Right atrium auricular region (tissue), 2 donors: ENCODE measurements at regions not wholly inside any gene's neighbourhood (a gene's known extent, or its start where the extent isn't known, plus 50 kb on each side); places are given as distances from the start of the nearest gene placed in this dataset.

ENCODE experiments used
- DNase-seq: peaks from one replicate; pipeline ENCODE4 v3.0.0-alpha.2; 2019; ENCODE audit warnings: low spot score
- H3K27ac ChIP-seq, 2 donors: fragments of 200-600 bp; sonication (generic); 1 replicate in 1 of 2; 2 replicates in 1 of 2; pipeline ENCODE4 v1.5.1; 2016 to 2019
- H3K27me3 ChIP-seq, 2 donors: fragments of 200-600 bp; sonication (generic); one replicate each; pipeline versions ENCODE4 v1.5.1 to v1.6.0; 2017 to 2019
- H3K36me3 ChIP-seq: fragments of 200-600 bp; sonication (generic); one replicate; pipeline ENCODE4 v1.5.1; 2016
- H3K4me1 ChIP-seq, 2 donors: fragments of 200-600 bp; sonication (generic); one replicate each; pipeline versions ENCODE4 v1.5.1 to v1.6.0; 2017 to 2019
- H3K4me3 ChIP-seq, 2 donors: fragments of 200-600 bp; sonication (generic); 1 replicate in 1 of 2; 2 replicates in 1 of 2; pipeline ENCODE4 v1.5.1; 2017 to 2019; ENCODE audit warnings: mild to moderate bottlenecking in 1 of 2, moderate library complexity in 1 of 2
- H3K9me3 ChIP-seq, 2 donors: fragments of 200-600 bp; sonication (generic); one replicate each; pipeline ENCODE4 v1.5.1; 2019
- CTCF ChIP-seq, 2 donors: fragments of 200-600 bp; sonication (generic); IDR thresholded peaks; one replicate each; pipeline ENCODE4 v1.5.1; 2019; ENCODE audit warnings: antibody characterized with exemption in 2 of 2

- TF ChIP-seq CTCF (IDR thresholded peaks at IDR 0.05), result no peak
- Histone ChIP-seq H3K4me3 (no peak overlapping the region), H3K4me1 (no peaks in the 10 kb centered on the region), H3K27ac (no peak overlapping the region), H3K9me3 (no peaks in the 10 kb centered on the region), H3K36me3 (no peaks in the 10 kb centered on the region), H3K27me3 (no peaks in the 10 kb centered on the region)
- DNase-seq, result no peak
These were observed 261.0 kb downstream of the MFSD1 start for GRCh38 chr3:159062734-159063410.

- no peaks in the 10 kb centered on the region for H3K4me1 ChIP-seq
- H3K27me3 ChIP-seq, result no peaks in the 10 kb centered on the region
- H3K9me3 ChIP-seq, result no peaks in the 10 kb centered on the region
- no peak within 1 kb of the TSS for H3K4me3 ChIP-seq
- H3K36me3 ChIP-seq, result no peaks in the 10 kb centered on the region
- DNase-seq, result no peak
- H3K27ac ChIP-seq, result no peak within 1 kb of the TSS
- TF ChIP-seq CTCF (IDR thresholded peaks at IDR 0.05), result no peak
These were observed 267.2 kb downstream of the MFSD1 start, which contains the start of gene IQCJ for GRCh38 chr3:159069091-159069490. Gene IQCJ, plus strand, starts transcription at chr3:159069319.

DNA sequence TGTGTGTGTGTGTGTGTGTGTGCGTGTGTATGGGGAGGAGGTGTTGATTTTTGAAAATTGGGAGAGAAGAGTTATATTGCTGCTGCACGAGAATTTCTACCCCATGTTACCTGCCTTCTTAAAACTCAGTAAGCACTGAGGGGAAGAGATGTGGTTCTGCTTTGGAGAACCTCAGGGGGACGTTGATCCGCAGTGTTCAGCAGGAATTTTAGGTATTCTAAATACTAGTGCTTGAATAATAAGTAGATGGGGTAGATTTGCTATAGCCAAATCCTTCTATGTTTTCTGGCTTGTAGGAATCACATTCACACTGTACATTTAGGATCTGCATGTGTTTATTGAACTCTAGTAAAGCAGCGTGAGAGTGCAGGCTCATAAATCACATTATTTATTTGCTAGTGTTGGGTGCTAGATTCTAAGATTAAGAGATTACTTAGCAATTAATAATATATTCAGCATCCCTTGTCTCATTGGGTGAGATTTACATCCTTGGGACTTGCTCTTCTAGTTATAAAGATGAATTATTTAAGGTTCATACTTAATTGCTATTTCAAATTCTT lies 268.1 kb downstream of the MFSD1 start:
- H3K4me3 ChIP-seq, result no peak overlapping the region
- H3K27ac ChIP-seq, result no peak overlapping the region
- TF ChIP-seq CTCF (IDR thresholded peaks at IDR 0.05), result no peak
- H3K4me1 ChIP-seq, result no peaks in the 10 kb centered on the region
- H3K36me3 ChIP-seq, result no peaks in the 10 kb centered on the region
- no peaks in the 10 kb centered on the region for H3K9me3 ChIP-seq
- DNase-seq, result no peak
- no peaks in the 10 kb centered on the region for H3K27me3 ChIP-seq

GRCh38 chr3:159074756-159075701 lies 273.2 kb downstream of the MFSD1 start:
- no peak for TF ChIP-seq CTCF (IDR thresholded peaks at IDR 0.05)
- Histone ChIP-seq H3K4me1 (no peaks in the 10 kb centered on the region), H3K36me3 (no peaks in the 10 kb centered on the region), H3K9me3 (no peaks in the 10 kb centered on the region), H3K27me3 (no peaks in the 10 kb centered on the region), H3K4me3 (no peak overlapping the region), H3K27ac (no peak overlapping the region)
- DNase-seq, result no peak

- Histone ChIP-seq H3K27ac (no peak overlapping the region), H3K4me1 (no peaks in the 10 kb centered on the region), H3K27me3 (no peaks in the 10 kb centered on the region), H3K36me3 (no peaks in the 10 kb centered on the region), H3K9me3 (no peaks in the 10 kb centered on the region), H3K4me3 (no peak overlapping the region)
- TF ChIP-seq CTCF (IDR thresholded peaks at IDR 0.05), result no peak
- no peak for DNase-seq
These were observed 276.0 kb downstream of the MFSD1 start for GRCh38 chr3:159077860-159078259.
